ENCODE measurements at regions not wholly inside any gene's neighbourhood (a gene's known extent, or its start where the extent isn't known, plus 50 kb on each side); places are given as distances from the start of the nearest gene placed in this dataset.

DNA sequence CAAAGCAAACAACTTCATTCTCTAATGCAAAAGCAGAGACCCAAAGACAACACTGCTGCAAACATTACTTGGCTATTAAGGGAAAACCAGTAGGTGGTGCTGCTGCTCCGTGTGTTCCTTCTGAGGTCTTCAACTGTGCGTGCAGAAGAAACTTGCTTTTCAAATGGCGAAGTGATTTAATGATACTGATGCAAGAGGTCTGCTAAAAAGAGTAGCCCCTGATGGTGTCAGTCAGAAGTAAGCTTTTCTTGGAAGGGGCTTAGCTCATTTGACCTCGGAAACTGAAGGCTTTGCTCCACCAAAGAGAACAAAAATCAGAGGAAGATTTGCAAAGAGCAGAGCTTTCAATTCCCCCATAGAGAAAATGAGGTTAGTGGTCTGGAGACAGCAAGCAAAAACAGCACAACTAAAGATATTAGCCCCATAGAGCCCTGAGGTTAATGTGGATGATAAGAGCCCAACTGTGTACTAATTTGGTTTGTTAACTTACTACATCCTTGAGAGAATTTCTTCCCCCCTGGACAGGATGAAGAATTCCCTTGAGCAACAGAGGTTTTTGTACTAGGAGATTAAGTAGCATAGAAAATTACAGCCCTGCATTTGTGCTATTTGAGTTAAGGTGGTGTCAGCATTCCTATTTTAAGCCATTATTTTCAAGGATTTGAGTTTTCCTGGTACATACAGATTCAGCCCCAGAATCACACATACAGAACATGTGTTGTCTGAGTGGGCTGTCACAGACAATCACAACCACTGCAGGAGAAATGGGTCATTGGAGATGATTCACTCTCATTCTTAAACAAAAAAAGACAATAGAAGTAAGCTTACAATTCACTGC, 153.2 kb upstream of the C9orf72 start:
- H3K4me1 ChIP-seq = no peaks in the 10 kb centered on the region
- H3K36me3 ChIP-seq = no peaks in the 10 kb centered on the region
- H3K9me3 ChIP-seq = no peaks in the 10 kb centered on the region
- no peak overlapping the region for H3K4me3 ChIP-seq
- TF ChIP-seq CTCF (IDR thresholded peaks at IDR 0.05) = peak; percentile 31 to 57 (median 32)
- intact Hi-C loops (cut with DNase I) = no loop called here
- H3K27ac ChIP-seq = no peak overlapping the region
- no peaks in the 10 kb centered on the region for H3K27me3 ChIP-seq
- DNase-seq (ENCODE audit: low spot score in 2 of 2) = no peak

- intact Hi-C loops (cut with DNase I) = no loop called here
- no peak for TF ChIP-seq CTCF (IDR thresholded peaks at IDR 0.05)
- H3K36me3 ChIP-seq = no peaks in the 10 kb centered on the region
- DNase-seq (ENCODE audit: low spot score in 2 of 2) = no peak
- no peak overlapping the region for H3K27ac ChIP-seq
- H3K4me3 ChIP-seq = no peak overlapping the region
- H3K4me1 ChIP-seq = no peaks in the 10 kb centered on the region
- H3K27me3 ChIP-seq = no peaks in the 10 kb centered on the region
- no peaks in the 10 kb centered on the region for H3K9me3 ChIP-seq
Observed at GRCh38 chr9:27732494-27732893, 159.2 kb upstream of the C9orf72 start.

- Histone ChIP-seq H3K9me3 (no peaks in the 10 kb centered on the region), H3K36me3 (no peaks in the 10 kb centered on the region), H3K27ac (no peak overlapping the region), H3K27me3 (no peaks in the 10 kb centered on the region), H3K4me3 (no peak overlapping the region), H3K4me1 (no peaks in the 10 kb centered on the region)
- intact Hi-C loops (cut with DNase I) = no loop called here
- no peak for TF ChIP-seq CTCF (IDR thresholded peaks at IDR 0.05)
- no peak for DNase-seq (ENCODE audit: low spot score in 2 of 2)
Observed at GRCh38 chr9:27743490-27743889, 170.2 kb upstream of the C9orf72 start.

DNA sequence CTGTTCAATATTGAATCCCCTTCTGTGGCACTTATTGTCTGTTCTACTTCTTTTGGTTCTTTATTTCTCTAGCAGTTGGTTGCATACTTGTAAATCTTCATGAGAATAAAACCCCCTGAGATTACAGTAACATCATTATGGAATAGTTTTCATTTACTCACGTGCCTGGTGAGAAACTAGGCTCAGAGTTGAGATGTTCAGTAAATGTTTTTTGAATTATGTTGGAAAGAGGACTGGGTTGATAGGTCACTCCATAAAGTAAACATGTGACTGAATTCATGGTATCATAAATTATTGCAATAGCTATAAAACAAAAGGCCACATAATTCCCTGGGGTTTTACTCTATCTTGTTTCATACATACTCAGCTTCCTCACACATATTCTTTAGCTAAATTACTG, 174.2 kb upstream of the C9orf72 start:
- Histone ChIP-seq H3K4me1 (no peaks in the 10 kb centered on the region), H3K4me3 (no peak overlapping the region), H3K36me3 (no peaks in the 10 kb centered on the region), H3K9me3 (no peaks in the 10 kb centered on the region), H3K27ac (no peak overlapping the region), H3K27me3 (no peaks in the 10 kb centered on the region)
- DNase-seq (ENCODE audit: low spot score in 2 of 2) = no peak
- no peak for TF ChIP-seq CTCF (IDR thresholded peaks at IDR 0.05)
- intact Hi-C loops (cut with DNase I) = no loop called here

DNA sequence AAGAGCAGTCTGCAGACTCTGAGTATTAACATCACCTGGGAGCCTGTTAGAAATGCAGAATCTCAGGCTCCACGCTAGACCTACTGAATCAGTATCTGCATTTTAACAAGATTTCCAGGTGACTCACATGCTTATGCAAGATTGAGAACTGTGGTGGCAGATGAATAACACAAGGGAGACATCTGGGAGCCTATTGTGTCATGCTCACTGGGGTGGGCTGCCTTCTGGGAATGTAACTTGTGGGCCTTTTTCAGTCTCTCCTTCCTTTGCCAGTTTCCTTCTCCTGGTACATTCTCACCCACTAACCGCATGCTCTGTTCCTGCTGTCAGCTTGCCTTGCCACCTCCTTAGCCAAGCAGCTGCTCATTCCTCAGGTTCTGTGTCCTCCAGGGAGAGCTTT, 176.6 kb upstream of the C9orf72 start:
- no peaks in the 10 kb centered on the region for H3K36me3 ChIP-seq
- H3K27ac ChIP-seq = no peak overlapping the region
- DNase-seq (ENCODE audit: low spot score in 2 of 2) = no peak
- H3K27me3 ChIP-seq = no peaks in the 10 kb centered on the region
- no peaks in the 10 kb centered on the region for H3K4me1 ChIP-seq
- H3K4me3 ChIP-seq = no peak overlapping the region
- intact Hi-C loops (cut with DNase I) = no loop called here
- no peaks in the 10 kb centered on the region for H3K9me3 ChIP-seq
- no peak for TF ChIP-seq CTCF (IDR thresholded peaks at IDR 0.05)

All from ascending aorta (tissue), 2 donors.